T-helper 9 cell (primary cell): ENCODE measurements at regions not wholly inside any gene's neighbourhood (a gene's known extent, or its start where the extent isn't known, plus 50 kb on each side); places are given as distances from the start of the nearest gene placed in this dataset.

Experiments used
- DNase-seq: peaks from one replicate; pipeline ENCODE4 v3.0.0-alpha.2; 2020

DNA sequence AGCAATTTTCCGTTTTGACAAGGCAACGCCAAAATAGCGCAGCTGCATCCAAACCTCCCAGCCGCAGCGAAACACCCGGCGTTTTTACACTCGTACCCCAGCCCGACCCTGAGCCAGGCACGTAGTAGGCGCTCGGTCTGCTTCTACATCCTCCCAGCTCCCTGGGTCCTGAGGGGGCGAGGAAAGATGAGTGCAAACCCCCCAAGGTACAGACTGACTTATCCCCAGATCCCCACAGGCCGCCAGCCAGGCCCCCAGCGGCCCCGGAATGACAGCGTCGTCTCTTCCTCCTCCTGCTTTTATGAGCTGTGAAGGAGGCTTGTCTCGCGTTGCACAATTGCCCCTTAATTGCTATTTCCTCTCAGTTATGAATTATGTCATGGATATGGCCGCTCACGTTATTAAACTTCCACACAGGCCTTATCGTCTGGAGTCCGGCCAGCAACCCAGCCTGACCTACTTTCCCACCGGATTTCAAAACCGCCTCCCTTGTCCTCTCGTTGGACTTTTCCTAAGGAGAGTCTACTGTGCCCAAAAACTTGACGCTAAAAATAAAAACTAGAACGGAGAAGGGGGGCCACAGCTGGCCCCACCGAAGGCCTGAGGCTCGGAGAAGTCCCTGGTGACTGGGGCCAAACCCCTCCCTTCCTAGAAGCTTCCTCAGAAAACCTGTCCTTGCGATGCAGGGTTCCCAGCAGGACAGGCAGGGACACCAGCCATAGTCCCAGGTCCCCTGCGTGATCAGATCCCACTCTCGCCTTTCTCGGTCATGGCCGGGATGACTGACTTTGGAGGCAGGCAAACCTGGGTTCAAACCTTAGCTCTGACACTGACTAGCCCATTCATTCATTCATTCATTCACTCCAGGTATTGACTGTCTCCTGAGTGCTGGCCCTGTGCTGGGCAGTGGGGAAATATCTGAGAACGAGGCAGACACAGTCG is 130.9 kb upstream of the PTPN1 start:
- no peak for DNase-seq

DNA sequence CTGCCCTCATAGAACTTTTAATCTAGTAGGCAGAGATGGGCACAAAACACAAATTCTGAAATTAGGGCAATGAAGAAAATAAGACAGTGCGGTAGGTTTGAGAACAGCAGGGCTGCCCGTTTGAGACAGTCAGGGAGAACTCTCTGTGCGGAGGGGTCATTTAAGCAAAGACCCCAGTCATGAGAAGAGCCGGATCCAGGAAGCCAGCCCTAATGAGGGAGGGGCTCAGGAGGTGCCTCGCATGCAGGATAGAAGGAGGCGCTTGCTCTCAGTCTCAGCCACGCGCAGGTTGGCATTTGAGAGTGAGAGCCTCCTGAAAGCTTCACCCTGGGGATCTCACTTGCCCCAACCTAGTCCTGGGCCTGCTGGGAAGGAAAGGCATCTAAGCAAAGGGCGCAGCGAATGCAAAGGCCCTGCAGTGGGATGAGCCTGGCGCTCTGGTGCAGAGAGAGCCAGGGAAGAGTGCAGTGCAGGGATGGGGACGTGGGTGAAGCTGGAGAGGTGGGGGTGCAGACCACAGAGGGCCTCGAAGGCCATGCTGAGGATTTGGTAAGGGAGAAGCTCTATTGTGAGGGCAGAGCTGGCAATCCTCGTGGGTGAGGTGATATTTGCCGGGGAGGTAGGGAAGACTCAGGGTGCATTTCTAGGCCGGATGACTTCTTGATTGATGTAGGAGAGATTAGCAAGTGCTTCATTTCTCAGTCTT is 130.0 kb upstream of the PTPN1 start:
- no peak for DNase-seq

DNA sequence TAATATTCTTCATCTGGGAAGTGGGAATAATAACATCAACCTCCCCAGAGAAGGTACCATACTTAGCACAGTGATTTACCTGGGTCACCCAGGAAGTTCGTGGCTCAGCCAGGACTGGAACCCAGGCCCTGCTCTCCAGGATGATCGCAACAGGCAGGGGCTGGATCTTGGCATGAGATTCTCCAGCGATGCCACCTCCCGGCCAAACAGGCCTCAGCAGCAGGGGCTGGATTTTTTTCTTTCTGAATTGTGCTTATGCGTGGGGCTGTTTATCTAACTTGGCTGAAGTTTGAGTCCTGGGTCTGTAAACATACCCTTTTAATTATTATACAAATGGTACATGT is 129.5 kb upstream of the PTPN1 start:
- DNase-seq, result no peak

DNA sequence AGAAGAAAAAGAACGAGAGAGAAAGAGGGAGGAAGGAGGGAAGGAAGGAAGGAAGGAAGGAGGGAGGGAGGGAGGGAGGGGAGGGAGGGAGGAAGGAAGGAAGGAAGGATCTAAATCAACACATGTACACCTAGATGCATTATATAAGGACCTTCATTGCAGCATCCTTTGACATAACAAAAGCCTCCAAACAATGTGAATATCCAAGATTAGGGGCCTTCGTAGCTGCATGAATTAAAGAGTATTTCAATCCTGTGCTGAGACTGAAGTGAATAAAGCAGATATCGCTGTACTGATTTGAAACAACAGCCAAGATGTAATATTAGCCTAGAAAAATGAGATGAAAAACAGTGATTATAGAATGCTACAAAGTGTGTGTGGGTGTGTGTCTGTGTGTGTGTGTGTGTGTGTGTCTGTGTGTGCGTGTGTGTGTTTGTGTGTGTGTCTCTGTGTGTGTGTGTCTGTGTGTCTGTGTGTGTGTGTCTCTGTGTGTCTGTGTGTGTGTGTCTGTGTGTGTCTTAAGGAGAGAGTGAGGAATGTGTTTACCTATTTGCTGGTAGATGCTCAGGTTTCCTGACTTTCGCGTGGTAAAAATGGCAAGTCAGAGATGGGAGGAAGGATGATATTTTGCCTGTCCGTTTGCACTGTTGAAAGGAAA is 129.0 kb upstream of the PTPN1 start:
- DNase-seq, result no peak

DNA sequence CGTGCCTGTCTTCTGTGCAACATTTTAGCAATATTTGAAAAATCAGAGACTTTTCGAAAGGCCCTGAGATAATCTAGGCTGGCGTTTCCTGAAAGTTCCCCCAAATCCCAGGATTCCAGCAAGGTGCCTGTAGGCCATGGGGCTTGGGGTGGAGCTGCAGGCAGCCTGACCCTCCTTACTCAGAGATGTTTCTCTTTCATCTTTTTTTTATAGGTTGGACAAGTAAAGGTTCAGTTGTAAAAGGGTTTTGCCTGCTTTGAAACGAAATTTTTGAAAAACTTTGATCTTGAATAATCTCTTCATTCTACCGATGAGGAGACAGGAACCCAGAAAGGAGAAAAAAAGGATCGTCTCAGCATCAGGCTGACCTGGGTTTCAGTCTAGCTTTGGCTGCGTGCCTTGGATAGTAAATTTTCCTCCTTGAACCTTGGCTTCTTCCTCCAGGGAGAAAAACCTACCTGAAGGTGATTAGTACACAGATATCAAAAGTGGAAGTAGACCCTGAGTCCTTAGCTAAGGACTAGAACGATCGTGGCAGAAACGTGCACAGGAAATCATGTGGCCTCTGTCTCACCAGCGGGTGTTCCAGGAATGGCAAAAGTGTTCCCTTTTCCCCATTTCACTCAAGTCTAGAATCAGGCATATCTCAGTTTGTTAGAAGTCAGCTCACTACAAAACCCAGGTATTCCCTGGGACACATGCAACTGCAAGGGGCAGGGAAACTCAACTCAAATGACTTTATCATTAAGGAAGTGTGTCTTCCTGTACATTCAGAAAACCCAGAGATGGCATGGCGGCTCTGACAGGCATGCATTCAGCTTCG is 128.2 kb upstream of the PTPN1 start:
- DNase-seq, result no peak

DNA sequence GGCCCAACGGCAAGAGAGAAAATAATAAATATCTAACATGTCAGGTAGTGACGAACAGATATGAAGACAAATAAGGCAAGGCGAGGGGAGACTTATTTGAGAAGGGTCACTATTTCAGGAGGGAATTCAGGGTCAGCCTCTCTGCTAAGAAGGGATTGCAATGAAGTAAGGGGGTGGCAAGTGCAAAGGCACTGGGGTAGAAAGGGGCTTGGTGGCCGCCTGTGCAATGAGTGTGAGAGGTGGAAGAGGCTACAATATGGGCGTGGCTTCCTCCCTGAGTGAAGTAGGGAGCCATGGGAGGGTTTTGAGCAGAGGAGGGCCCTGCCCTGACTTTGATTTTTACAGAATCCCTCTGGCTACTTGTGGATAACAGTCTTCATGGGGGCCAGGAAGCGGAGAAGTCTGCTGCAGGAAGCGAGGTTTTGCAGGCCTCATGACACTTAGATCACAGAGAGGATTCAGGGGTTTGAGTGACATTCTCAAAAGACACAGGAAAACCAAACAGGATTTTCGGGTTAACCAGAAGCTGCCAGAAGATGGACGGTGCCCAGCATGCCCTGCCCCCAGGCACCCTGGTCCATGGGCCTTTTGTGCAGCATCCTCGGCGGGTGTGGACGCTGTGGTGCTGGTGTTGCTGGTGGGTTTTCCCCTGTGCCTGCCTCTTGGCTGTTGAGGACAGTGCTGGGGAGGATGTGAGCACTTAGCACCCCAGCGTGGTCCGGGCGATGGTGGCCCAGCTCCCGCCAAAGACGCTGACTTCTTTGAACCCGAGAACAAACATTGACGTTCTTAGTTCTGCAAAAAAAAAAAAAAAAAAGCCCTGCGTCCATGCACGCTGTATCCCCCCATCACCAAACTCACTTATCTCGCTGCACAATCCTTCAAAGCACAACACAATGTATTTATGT is 124.2 kb upstream of the PTPN1 start:
- peak; percentile 46 for DNase-seq

DNA sequence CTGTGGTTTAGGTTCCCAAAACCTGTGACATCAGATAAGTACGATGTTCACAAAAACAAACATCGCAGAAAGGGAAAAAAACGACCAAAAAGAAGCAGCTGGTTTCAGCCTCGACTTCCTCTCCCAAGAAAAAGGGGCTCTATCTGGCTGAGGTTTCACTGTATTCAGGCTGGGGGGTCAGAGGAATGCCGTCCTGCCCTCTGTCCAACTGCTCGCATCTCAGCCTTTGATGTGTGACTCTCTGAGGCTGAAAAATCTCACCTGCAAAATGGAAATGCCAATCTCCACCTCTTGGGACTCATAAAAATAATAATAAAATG is 123.6 kb upstream of the PTPN1 start:
- no peak for DNase-seq

DNA sequence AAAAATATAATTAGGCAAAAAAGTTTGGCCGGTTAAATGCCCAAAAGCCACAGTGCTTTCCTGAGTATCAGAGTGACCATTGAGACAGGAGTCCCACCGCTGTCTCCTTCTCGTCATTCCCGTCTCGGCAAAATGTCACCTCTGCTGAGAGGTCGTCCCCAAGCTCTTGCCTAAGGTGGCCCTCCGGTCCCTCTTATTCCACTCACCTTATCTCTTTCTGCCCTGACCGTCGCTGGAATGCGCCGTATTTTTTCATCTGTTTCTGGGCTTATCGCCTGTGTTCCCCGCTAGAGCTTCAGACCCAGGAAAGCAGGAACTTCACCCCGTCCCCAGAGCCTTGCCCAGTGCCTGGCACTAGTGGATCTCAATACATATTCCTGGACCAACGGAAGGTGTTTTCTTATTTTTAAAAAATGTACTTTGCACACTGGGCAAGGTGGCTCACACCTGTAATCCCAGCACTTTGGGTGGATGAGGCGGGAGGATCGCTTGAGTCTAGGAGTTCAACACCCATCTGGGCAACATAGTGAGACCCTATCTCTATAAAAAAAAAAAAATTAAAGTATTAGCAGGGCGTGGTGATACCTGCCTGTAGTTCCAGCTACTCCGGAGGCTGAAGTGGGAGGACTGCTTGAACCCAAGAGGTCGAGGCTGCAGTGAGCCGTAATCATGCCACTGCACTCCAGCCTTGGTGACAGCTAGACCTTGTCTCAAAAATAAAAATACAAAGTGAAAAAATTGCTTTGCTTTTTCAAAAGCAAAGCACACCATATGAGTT is 122.8 kb upstream of the PTPN1 start:
- DNase-seq, result no peak

DNA sequence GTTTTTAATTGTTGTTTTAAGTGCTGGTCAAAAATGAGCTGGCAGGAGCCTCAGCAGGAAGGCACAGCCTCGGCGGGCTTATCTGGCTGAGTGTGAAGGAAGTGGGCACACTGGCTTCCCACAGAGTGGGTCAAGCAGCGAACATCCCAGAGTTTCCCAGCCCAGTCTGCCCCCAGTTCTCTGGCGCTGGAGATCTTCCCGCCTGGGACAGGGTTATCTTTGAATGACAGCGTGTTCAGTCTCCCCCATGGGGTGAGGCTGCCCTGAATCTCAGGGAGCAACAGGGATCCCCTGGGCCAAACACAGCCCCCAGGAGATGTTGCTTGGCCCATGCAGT is 122.2 kb upstream of the PTPN1 start:
- no peak for DNase-seq

DNA sequence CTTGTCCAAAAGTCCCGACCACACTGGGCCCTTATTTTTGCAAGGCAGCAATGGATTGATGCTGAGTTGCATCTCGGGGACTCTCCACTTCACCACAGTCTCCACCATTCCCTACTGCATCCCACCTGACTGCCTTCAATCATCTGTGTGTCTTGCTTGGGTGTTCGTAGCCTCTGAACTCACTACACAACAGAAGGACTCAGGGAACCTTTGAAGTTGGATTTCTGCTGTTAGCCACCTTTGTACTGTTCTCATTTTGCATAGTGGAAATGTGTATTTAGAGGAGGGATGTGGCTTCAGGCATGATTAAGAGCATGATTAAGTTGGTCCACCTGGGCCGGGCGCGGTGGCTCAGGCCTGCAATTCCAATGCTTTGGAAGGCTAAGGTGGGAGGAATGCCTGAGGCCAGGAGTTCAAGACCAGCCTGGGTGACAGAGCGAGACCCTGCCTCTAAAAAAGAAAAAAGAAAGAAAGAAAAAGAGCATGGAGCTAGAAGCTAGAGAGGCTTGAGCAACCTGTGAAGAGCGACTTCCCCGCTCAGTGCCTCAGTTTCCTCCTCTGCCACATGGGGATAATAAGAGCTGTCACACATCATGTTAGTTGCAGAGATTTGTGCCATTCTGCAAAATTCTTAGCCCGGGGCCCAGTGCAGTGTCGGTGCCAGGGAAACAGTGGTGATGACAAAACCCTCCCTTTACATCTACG is 121.3 kb upstream of the PTPN1 start:
- DNase-seq, result no peak

DNA sequence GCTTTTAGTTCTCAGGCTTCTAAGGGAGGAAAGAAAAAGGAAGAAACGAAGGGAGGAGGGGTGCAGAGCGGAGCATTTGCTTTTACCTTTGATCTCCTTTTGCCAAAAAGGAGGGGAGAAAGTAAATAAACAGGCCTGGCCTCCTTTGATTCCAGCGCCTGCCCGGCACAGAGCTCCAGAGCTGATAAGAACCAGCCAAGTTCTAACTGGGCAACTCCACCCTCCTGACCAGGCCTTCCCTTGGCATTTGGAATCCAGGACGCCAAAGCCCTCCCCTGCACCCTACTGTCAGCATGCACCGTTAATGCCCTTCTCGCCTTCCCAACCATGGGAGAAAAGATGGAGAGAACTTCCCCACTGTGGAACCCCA is 120.8 kb upstream of the PTPN1 start:
- DNase-seq, result no peak

DNA sequence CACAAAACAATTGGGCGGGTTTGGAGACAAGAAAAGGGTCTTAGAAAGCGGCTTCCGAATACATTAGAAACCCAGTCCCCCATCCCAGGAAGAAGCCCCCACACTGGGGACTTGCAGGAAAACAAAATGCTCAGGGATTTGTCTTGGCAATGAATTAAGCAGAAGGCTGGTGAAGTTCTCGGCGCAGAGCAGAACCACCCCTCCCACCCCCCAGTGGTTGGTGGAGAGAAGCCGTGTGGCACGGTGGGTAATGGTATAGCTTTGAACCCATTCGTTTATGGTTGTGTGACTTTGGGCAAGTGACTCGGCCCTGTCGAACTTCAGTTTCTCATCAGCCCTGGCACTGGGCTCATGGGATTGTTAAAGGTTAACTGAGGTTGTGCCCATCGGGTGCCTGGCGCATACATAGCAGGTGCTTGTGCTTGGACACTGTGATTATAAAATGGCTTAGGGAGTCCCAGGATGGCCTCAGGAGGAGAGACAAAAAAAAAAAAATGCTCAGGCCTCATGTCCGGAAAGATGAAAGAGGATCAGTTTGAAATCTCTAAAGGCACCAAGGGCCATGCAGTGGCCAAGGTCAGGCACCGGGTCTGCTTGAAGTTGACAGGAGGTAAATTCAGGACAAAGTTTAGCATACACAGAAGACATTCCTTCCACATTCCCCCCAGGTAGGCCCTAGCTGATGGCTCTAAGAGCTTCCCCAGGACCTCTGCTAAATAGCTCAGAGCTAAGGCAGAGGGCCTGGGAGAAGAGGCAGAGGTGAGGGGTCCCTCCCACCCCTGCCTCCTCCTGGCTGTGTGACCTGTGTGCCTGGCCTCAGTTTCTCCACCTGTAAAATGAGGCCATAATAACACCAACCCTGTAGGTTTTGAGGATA is 120.1 kb upstream of the PTPN1 start:
- no peak for DNase-seq

DNA sequence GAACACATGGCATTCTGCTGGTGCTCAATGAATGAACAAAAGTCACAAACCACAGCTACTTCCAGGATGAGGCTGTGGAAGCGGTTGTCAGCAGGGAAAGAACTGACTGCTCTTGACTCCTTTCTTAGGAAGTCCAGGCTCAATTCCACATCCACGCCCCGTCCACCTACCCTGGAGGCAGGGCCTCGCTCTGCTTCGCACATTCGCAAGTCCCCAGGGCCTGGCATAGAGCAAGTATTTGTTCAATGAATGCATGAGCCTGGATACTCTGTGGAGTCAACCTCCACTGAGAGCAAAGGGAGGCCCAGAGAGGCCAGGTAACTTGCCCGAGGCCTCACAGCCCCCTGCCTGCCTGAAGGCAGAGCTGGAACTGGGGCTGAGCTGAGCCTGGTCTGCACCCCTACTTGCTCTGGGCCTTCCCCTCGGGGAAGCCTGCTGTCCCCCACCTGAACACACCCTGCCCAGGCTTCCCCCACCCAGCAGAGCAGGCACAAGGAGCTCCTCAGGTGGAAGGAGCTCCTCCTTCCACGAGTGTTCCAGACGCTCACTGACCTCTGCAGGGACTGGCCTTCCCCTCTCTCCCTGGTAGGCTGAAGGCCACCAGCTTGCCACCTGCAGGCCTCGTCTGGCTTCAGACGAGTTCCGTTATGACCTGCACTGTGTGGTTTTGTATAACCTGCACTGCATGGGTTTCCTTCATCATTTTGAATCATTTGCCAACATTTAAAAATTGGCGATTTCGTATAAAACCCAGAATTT is 119.3 kb upstream of the PTPN1 start:
- no peak for DNase-seq

DNA sequence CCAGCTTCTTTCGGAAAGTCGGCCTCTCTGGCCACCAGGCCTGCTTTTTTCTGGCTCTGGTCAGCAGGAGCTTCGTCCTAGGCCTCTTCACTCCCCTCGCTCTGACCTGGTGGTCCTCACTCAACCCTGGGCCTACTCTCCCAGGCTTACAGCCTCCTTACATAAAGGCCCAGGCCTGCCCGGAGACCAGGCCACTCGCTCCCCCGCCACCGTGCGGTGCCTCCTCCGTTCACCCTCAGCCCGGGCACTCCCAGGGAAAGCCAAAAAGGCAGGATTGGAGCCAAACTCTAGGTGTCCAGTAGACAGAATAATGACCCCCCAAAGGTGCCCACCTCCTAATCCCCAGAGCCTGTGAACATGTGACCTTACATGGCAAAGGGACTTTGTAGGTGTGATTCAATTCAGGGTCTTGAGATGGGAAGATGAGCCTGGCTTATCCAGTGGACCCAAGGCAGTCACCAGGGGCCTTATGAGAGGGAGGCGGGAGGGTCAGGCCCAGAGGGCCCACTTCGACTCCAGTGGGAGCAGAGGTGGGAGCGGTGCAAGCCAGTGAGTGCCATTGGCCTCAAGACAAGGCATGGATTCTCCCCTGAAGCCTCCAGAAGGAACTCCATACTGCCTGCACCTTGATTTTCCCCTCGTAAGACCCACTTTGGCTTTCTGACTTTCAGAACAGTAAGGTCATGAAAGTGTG is 118.6 kb upstream of the PTPN1 start:
- no peak for DNase-seq

DNA sequence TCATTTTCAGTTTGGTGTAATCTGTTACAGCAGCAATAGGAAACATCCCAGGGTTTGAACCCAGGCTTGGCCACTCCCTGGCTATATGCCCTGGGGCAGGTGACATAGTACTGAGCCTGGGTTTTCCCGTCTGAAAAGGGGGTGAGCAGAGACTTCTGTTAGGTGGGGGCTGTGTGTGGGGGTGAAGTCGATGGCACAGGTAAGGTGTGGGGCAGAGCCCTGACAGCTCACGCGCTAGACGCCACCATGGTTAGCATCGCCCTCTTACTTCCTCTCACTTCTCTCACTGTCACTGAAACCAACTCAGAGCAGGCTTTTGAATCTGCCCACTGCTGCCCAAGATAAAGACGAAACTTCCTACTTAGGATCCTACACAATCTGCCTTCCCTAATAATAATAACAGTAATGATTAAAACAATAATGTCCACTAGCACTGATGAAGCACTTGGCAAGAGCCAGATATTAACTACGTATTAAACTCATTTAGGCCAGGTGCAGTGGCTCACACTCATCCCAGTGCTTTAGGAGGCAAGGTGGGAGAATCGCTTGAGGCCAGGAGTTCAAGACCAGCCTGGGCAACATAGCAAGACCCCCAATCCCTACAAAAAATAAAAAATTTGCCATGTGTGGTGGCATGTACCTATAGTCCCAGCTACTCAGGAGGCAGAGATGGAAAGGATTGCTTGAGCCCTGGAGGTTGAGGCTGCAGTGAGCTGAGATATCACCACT is 117.9 kb upstream of the PTPN1 start:
- DNase-seq, result no peak

DNA sequence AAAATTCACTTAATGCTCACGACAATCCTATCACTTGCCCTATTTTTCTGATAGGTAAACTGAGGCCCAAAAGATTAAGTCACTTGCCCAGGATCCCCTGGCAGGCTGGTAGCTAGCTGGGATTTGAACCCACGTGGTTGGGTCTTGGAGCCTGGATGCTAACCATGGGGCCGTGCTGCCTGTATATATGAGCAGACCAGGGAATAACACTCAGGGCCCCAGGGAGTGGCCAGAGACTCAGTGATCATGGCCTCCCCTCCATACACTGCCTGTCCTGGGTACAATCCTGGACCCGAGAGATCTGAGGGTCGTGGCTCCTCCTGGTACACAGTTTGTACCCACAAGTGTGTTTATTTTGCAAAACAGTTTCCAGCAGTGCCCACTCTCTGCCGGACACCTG is 116.9 kb upstream of the PTPN1 start:
- no peak for DNase-seq

DNA sequence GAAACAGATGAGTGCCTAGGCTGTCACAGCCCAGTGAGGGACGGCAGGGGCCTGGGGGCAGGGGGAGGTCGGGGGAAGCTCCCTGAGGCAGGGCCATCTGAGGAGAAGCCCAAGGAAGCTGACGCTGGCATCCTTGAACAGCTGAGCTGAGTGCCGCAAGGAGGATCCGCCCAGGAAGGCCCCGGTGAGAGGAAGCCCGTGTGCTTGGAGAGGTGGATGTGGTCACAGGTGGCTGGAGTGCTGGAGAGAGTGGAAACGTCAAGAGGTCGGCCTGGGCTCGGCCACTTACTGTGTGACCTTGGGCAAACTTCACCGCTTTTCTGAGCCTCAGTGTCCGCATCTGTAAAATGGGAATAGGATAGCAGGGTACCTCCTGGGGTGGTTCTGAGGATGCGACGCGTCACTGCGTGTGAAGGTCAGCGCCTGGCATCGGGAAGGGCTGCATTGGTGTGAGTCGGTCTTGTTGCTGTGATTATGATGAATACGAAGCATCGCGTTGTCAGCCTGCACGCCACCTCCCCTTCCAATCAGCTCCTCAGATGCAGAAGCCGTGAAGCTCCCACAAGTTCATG is 116.1 kb upstream of the PTPN1 start:
- no peak for DNase-seq
